Vagina (tissue), 2 donors: ENCODE measurements at regions not wholly inside any gene's neighbourhood (a gene's known extent, or its start where the extent isn't known, plus 50 kb on each side); places are given as distances from the start of the nearest gene placed in this dataset.
A peak's percentile ranks its signal among the peaks of the same experiment; 100 is the strongest.

Experiments used
- DNase-seq, 2 donors: peaks; one replicate each; pipeline ENCODE4 v3.0.0-alpha.2; 2017; ENCODE audit errors: extremely low spot score in 2 of 2
- H3K27ac ChIP-seq: fragments of 200-600 bp; sonication (generic); one replicate; pipeline ENCODE4 v1.5.1; 2019
- H3K27me3 ChIP-seq: fragments of 200-600 bp; sonication (generic); one replicate; pipeline ENCODE4 v1.5.1; 2019
- H3K36me3 ChIP-seq, 2 donors: fragments of 200-600 bp; sonication (generic); one replicate each; pipeline ENCODE4 v1.5.1; 2017 to 2019
- H3K4me1 ChIP-seq: fragments of 200-600 bp; sonication (generic); one replicate; pipeline ENCODE4 v1.5.1; 2019
- H3K4me3 ChIP-seq, 2 donors: fragments of 200-600 bp; sonication (generic); 1 replicate in 1 of 2; 2 replicates in 1 of 2; pipeline ENCODE4 v1.5.1; 2016 to 2019
- H3K9me3 ChIP-seq: fragments of 200-600 bp; sonication (generic); one replicate; pipeline ENCODE4 v1.5.1; 2019
- CTCF ChIP-seq, 3 experiments: fragments of 450-650 bp in 2 of 3; fragments of 200-600 bp in 1 of 3; sonication (generic) in 1 of 3; IDR thresholded peaks; one replicate each; pipeline ENCODE4 v1.5.1; 2017 to 2019; ENCODE audit warnings: antibody characterized with exemption in 3 of 3, mild to moderate bottlenecking in 2 of 3, moderate library complexity in 2 of 3
- POLR2A ChIP-seq, 2 donors: fragments of 450-650 bp; IDR thresholded peaks; one replicate each; pipeline ENCODE4 v1.6.1; 2017; ENCODE audit warnings: antibody characterized with exemption in 2 of 2, mild to moderate bottlenecking in 2 of 2, moderate library complexity in 2 of 2
- POLR2AphosphoS5 ChIP-seq, 2 donors: sonication (generic); formaldehyde crosslinking; IDR thresholded peaks; one replicate each; pipeline ENCODE4 v1.9.0; 2017; ENCODE audit warnings: antibody characterized with exemption in 2 of 2, mild to moderate bottlenecking in 2 of 2, low read depth in 1 of 2; ENCODE audit not compliant: insufficient read depth in 1 of 2
- intact Hi-C: fragments of 100-400 bp; cut with DNase I; formaldehyde crosslinking; loops from one replicate; pipeline ENCODE4 v1.15.1; 2023

- H3K9me3 ChIP-seq = no peaks in the 10 kb centered on the region
- TF ChIP-seq POLR2AphosphoS5 (IDR thresholded peaks at IDR 0.05; ENCODE audit: insufficient read depth in 1 of 2, low read depth in 1 of 2) (peak in 1 of 2 donors; percentile 86), CTCF (IDR thresholded peaks at IDR 0.05) (no peak), POLR2A (IDR thresholded peaks at IDR 0.05) (no peak)
- H3K4me1 ChIP-seq = peaks cover 14% of the 10 kb centered on the region
- H3K36me3 ChIP-seq = no peaks in the 10 kb centered on the region
- peak in 1 of 2 donors; percentile 90 for DNase-seq
- peak overlapping the region; percentile 35 for H3K27ac ChIP-seq
- intact Hi-C loops = no loop called here
- H3K4me3 ChIP-seq = no peak overlapping the region
- no peaks in the 10 kb centered on the region for H3K27me3 ChIP-seq
Observed at GRCh38 chr3:65170390-65171042, 482.7 kb upstream of the ADAMTS9 start.

- Histone ChIP-seq H3K4me1 (peaks cover 14% of the 10 kb centered on the region), H3K27ac (peak overlapping the region; percentile 35), H3K36me3 (no peaks in the 10 kb centered on the region), H3K9me3 (no peaks in the 10 kb centered on the region), H3K4me3 (no peak overlapping the region), H3K27me3 (no peaks in the 10 kb centered on the region)
- DNase-seq = no peak
- TF ChIP-seq POLR2A (IDR thresholded peaks at IDR 0.05) (no peak), POLR2AphosphoS5 (IDR thresholded peaks at IDR 0.05; ENCODE audit: insufficient read depth in 1 of 2, low read depth in 1 of 2) (no peak), CTCF (IDR thresholded peaks at IDR 0.05) (no peak)
- intact Hi-C loops = no loop called here
Observed at GRCh38 chr3:65169961-65170360, 482.2 kb upstream of the ADAMTS9 start.

- Histone ChIP-seq H3K4me1 (peaks cover 14% of the 10 kb centered on the region), H3K27me3 (no peaks in the 10 kb centered on the region), H3K9me3 (no peaks in the 10 kb centered on the region), H3K4me3 (no peak overlapping the region), H3K36me3 (no peaks in the 10 kb centered on the region), H3K27ac (peak overlapping the region; percentile 35)
- peak in 1 of 2 donors; percentile 70 for TF ChIP-seq POLR2AphosphoS5 (IDR thresholded peaks at IDR 0.05; ENCODE audit: insufficient read depth in 1 of 2, low read depth in 1 of 2)
- no peak for TF ChIP-seq POLR2A (IDR thresholded peaks at IDR 0.05)
- TF ChIP-seq CTCF (IDR thresholded peaks at IDR 0.05) = no peak
- intact Hi-C loops = no loop called here
- DNase-seq = no peak
Observed at GRCh38 chr3:65168547-65168946, 480.7 kb upstream of the ADAMTS9 start.

- Histone ChIP-seq H3K9me3 (no peaks in the 10 kb centered on the region), H3K36me3 (no peaks in the 10 kb centered on the region), H3K27ac (no peak overlapping the region), H3K4me3 (no peak overlapping the region), H3K27me3 (no peaks in the 10 kb centered on the region), H3K4me1 (peaks cover 14% of the 10 kb centered on the region)
- no peak for TF ChIP-seq CTCF (IDR thresholded peaks at IDR 0.05)
- no peak for TF ChIP-seq POLR2AphosphoS5 (IDR thresholded peaks at IDR 0.05; ENCODE audit: insufficient read depth in 1 of 2, low read depth in 1 of 2)
- no peak for TF ChIP-seq POLR2A (IDR thresholded peaks at IDR 0.05)
- no peak for DNase-seq
- intact Hi-C loops = no loop called here
Observed at GRCh38 chr3:65166531-65166930, 478.7 kb upstream of the ADAMTS9 start.

- H3K4me1 ChIP-seq = no peaks in the 10 kb centered on the region
- H3K9me3 ChIP-seq = no peaks in the 10 kb centered on the region
- no peak overlapping the region for H3K27ac ChIP-seq
- no peak overlapping the region for H3K4me3 ChIP-seq
- no peak for TF ChIP-seq POLR2AphosphoS5 (IDR thresholded peaks at IDR 0.05; ENCODE audit: insufficient read depth in 1 of 2, low read depth in 1 of 2)
- no peak for TF ChIP-seq CTCF (IDR thresholded peaks at IDR 0.05)
- TF ChIP-seq POLR2A (IDR thresholded peaks at IDR 0.05) = no peak
- DNase-seq = no peak
- H3K36me3 ChIP-seq = no peaks in the 10 kb centered on the region
- no peaks in the 10 kb centered on the region for H3K27me3 ChIP-seq
- intact Hi-C loops = no loop called here
Observed at GRCh38 chr3:65158023-65158422, 470.2 kb upstream of the ADAMTS9 start.
